GM19035 (cell line): ENCODE measurements at regions not wholly inside any gene's neighbourhood (a gene's known extent, or its start where the extent isn't known, plus 50 kb on each side); places are given as distances from the start of the nearest gene placed in this dataset.

Source experiments
- ATAC-seq: cut with Tn5 transposase; IDR thresholded peaks from one replicate; pipeline ENCODE4 v1.9.1; 2021; ENCODE audit not compliant: unreplicated experiment

- ATAC-seq = no peak
Observed at GRCh38 chr15:66848116-66848515, 146.1 kb downstream of the SMAD6 start.

GRCh38 chr15:66848686-66849392 lies 146.8 kb downstream of the SMAD6 start:
- ATAC-seq = no peak

GRCh38 chr15:66849393-66849745 lies 147.3 kb downstream of the SMAD6 start:
- no peak for ATAC-seq

- ATAC-seq = no peak
Observed at GRCh38 chr15:66849746-66850077, 147.7 kb downstream of the SMAD6 start.

- no peak for ATAC-seq
Observed at GRCh38 chr15:66850078-66850991, 148.3 kb downstream of the SMAD6 start.

- no peak for ATAC-seq
Observed at GRCh38 chr15:66850996-66851310, 148.9 kb downstream of the SMAD6 start.

- no peak for ATAC-seq
Observed at GRCh38 chr15:66851311-66852063, 149.5 kb downstream of the SMAD6 start.

GRCh38 chr15:66852064-66852905 lies 150.2 kb downstream of the SMAD6 start:
- ATAC-seq = no peak

- no peak for ATAC-seq
Observed at GRCh38 chr15:66854012-66854965, 152.3 kb downstream of the SMAD6 start.

- no peak for ATAC-seq
Observed at GRCh38 chr15:66855041-66855440, 153.0 kb downstream of the SMAD6 start.

GRCh38 chr15:66857694-66858093 lies 155.7 kb downstream of the SMAD6 start:
- ATAC-seq = no peak

- no peak for ATAC-seq
Observed at GRCh38 chr15:66858423-66859207, 156.6 kb downstream of the SMAD6 start.

- ATAC-seq = no peak
Observed at GRCh38 chr15:66859688-66860253, 157.7 kb downstream of the SMAD6 start.

GRCh38 chr15:66860844-66861243 lies 158.8 kb downstream of the SMAD6 start:
- ATAC-seq = no peak

- ATAC-seq = no peak
Observed at GRCh38 chr15:66862111-66862939, 160.3 kb downstream of the SMAD6 start.

GRCh38 chr15:66862940-66863335 lies 160.9 kb downstream of the SMAD6 start:
- ATAC-seq = no peak

GRCh38 chr15:66863390-66864085 lies 161.5 kb downstream of the SMAD6 start:
- no peak for ATAC-seq
